ENCODE measurements at regions not wholly inside any gene's neighbourhood (a gene's known extent, or its start where the extent isn't known, plus 50 kb on each side); places are given as distances from the start of the nearest gene placed in this dataset.

GRCh38 chr3:70840106-70840870 is 527.9 kb upstream of the MDFIC2 start:
- no peak for DNase-seq

- DNase-seq: no peak
Measured at GRCh38 chr3:70833239-70833960, 521.0 kb upstream of the MDFIC2 start.

- DNase-seq: no peak
Measured at GRCh38 chr3:70832834-70833205, 520.4 kb upstream of the MDFIC2 start.

GRCh38 chr3:70832089-70832833 is 519.8 kb upstream of the MDFIC2 start:
- no peak for DNase-seq

DNA sequence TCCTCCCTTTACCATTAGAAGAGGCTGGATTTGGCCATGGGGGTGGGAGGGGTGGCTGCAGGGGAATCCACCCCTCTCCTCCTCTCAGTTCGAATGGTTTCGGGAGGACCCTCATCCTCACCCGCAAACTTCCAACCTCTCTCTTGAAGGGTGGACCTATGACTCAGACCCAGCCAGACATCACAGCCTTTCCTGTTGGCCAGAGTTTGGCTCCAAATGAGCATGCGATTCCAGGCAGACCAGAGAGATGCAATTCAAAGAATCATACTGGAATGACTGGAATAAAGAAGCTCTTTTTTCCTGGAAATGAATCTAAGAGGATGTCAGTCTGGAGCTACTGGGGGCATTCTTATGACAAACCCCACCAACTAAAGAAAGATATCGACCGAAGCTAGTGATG is 516.7 kb upstream of the MDFIC2 start:
- no peak for DNase-seq

DNA sequence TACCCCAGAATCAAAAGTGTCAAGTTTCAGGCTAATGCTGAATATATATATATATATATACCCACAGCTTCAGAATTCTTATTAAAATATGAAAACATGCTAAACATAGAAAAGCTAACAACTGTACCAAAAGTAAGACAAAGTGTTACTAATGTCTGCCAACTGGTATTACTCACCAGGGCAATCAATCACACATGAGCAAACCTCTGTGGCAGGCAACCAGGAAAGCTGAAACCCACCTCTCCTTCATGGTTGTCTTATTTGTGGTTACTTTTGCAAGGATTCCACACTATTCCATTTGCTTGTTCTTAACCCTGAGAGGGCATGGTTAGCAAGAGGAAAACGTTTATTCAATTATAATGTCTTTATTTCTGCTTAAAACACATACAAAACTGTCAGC is 512.3 kb upstream of the MDFIC2 start:
- no peak for DNase-seq

- DNase-seq: no peak
Measured at GRCh38 chr3:70824078-70824477, 511.6 kb upstream of the MDFIC2 start.

DNA sequence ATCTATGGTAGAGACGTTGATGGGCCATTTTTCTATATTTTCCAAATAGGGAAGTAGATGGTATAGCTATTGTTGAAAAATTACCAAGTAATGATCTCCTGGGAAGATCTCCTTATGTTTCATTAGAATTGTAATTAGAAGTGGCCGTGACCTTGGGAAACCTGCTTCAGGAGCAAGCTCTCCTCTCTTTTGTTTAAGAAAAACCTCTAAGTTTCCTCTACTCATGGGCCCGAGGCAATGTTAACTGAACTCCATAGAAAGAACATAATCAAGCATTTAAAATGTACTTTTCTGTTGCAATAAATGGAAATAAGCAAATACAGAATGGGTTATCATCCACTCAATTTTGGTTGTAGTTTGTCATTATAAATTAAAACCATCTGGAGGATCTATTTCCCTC is 511.2 kb upstream of the MDFIC2 start:
- DNase-seq: no peak

- no peak for DNase-seq
Measured at GRCh38 chr3:70822669-70823068, 510.2 kb upstream of the MDFIC2 start.

DNA sequence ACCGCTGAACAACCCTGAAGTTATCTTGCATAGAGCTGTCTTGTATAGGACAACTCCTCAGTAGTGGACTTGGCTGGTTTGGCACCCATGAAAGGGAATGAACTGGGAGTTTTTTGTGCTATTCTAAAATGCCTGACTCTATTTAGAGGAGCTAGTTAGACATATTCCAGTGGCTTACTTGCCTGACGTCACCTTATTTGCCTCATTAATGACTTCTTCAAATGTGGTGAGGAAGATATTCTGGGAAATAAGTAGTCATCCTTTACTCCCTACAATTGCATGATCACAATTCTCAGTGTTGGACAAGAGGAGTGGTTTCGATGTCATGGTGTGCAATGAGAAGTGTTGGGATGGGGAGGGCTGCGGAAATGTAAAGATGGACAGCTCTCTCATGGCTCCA is 509.2 kb upstream of the MDFIC2 start:
- DNase-seq: no peak

DNA sequence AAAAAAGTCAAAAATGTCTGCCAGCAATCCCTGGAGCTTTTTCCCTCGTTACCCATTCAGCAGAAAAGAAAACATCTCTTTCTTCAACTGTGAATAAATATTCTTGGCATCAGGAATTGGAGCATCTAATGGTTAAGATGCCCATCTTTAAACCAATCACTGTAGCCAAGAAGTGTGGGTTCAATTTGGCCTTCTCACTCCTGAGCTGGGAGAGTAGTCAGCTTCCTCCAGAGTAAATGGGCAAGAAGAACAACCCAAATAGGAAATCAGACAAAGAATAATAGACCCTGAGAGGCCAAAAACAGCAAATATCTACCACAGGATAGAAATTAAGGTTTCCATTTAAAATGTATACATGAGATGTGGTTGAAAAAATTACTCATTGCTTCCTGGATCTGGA is 508.0 kb upstream of the MDFIC2 start:
- DNase-seq: no peak

GRCh38 chr3:70818145-70818544 is 505.7 kb upstream of the MDFIC2 start:
- DNase-seq: no peak

- DNase-seq: no peak
Measured at GRCh38 chr3:70816346-70816745, 503.9 kb upstream of the MDFIC2 start.

DNA sequence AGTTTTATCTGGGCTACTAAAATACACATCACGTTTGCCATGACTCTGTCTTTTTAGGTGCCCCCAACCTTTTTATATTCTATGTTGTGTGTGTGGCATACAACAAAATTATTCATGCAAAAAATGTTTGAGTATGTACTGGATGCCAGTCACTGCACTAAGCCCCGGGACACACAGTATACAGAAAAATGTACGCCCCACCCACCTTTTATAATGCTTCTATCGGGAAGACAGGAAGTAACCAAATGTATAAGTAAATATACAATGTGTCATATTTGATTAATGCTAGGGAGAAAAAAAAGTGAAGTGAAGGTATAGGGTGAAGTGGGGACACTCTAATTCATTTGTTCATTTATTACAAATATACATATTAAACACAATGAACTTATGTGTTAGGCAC is 503.4 kb upstream of the MDFIC2 start:
- no peak for DNase-seq

DNA sequence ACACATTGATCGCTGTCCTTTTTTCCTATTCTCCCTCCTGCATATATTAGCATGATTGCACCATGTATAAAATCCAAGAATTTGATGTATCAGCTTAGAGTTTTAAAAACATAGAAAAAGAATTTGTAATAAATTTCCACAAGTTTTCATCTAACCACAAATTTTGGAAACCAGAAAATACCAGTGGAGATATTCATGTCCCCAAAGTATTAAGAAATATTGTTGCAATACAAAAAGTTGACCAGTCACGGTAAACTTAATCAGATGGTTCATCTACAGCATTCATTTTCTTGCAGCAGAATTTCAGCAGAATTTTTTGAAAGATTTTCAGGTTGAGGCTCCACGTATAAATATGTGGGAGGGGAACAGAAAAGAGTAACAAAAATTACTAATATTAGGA is 500.9 kb upstream of the MDFIC2 start:
- DNase-seq: no peak

DNA sequence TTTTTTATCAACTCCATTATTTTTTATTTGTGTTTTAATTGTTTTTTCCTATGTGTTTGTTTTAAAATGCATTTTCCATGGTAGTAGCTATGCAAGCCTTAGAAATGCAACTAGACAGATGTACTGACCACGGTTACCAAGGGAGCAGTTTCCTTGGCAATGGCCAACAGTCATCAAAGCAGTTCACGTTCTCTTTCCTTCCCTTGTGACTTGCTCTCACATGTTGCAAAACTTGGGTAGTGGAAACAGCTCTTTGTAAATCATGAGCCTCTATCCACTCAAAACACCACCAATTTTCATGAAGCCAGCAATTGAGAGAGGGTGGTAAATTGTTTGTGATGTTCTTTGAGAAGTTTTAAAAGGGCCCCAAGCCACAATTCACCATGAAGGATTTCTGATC is 499.4 kb upstream of the MDFIC2 start:
- no peak for DNase-seq

- no peak for DNase-seq
Measured at GRCh38 chr3:70808881-70809280, 496.4 kb upstream of the MDFIC2 start.

GRCh38 chr3:70806556-70806955 is 494.1 kb upstream of the MDFIC2 start:
- DNase-seq: no peak

GRCh38 chr3:70806021-70806420 is 493.6 kb upstream of the MDFIC2 start:
- no peak for DNase-seq

DNA sequence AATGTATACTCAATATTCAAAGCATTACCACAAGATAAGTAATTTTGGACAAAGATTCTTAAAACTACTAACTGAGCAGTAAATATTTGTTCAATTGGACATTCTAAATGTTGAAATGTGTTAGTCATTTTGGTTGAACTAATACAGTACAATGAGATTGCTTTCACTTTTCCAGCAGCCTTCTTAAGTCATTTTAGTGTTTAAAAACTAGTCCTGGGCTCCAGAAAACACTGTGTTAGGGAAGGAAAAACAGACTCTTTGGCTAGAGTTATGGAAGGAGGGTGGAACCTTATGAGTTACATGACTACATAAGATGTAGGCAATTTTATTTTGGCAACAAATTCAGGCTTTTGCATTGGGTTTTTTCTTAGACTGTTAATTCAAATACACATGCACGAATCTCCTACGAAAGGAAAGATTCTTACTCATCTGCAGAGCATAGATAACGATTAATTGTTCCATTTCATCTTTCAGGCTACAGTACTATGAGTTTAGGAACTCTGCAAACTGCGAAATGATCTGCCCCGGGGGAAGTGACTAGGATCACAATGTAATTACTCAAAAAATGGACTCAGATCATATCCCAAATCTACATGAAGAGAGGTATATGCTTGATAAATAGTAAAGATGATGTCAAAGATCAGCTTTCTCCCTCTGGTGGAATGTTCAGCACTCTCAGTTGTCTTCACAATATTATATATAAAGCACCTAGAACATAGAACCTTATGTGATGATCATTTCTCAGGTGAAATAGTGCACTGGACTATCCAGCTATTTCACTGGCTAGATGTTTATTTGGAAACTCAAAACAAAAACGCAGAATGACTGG is 492.8 kb upstream of the MDFIC2 start:
- DNase-seq: no peak

GRCh38 chr3:70803891-70804290 is 491.5 kb upstream of the MDFIC2 start:
- no peak for DNase-seq

DNA sequence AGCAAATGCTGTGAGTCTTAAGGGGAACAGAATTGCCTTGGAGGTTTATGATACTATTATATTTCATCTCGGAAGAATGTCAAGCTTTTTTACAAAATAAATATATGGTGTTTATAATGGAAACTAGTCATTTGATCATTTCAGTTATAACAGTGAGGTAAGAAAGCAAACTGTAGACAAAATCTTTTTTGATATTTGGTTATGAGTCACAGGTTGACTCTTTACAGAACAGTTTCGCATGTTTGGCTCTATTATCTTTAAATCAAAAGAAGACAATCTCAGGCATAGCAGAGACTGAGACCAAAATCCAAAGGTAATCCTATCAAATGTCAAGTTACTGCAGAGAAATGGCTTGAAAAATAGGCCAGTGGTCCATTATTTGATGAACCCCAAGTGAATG is 490.9 kb upstream of the MDFIC2 start:
- DNase-seq: no peak

GRCh38 chr3:70800951-70801350 is 488.5 kb upstream of the MDFIC2 start:
- DNase-seq: no peak
